WTC11 (cell line): ENCODE measurements at regions not wholly inside any gene's neighbourhood (a gene's known extent, or its start where the extent isn't known, plus 50 kb on each side); places are given as distances from the start of the nearest gene placed in this dataset.

ENCODE experiments used
- ATAC-seq: fragments of 200-7000 bp; cut with Tn5 transposase; 2 replicates; pipeline ENCODE4 v1.10.0; 2021; ENCODE audit warnings: mild to moderate bottlenecking, moderate library complexity
- CTCF ChIA-PET: fragments of 300-600 bp; sonication (Branson Sonifier 250); formaldehyde crosslinking; loops from one replicate; lab custom pipeline; 2021; ENCODE audit warnings: antibody characterized with exemption; lab: Charles Lee
- POLR2A ChIA-PET: fragments of 350-600 bp; sonication (Branson Sonifier 250); formaldehyde crosslinking; loops from one replicate; lab custom pipeline; 2021; ENCODE audit warnings: antibody characterized with exemption; lab: Charles Lee
- DNase-seq: peaks from one replicate; pipeline ENCODE4 v3.0.0; 2021; ENCODE audit warnings: low spot score
- H3K27ac Mint-ChIP-seq: 2 replicates; pipeline ENCODE4 v1.8.0; 2021; ENCODE audit warnings: mixed read lengths
- H3K27me3 Mint-ChIP-seq: 2 replicates; pipeline ENCODE4 v1.8.0; 2021; ENCODE audit warnings: low read depth, mild to moderate bottlenecking, moderate library complexity, mixed read lengths
- H3K36me3 Mint-ChIP-seq: 2 replicates; pipeline ENCODE4 v1.8.0; 2021; ENCODE audit warnings: mixed read lengths
- H3K4me1 Mint-ChIP-seq: 2 replicates; pipeline ENCODE4 v1.8.0; 2022; ENCODE audit warnings: mixed read lengths
- H3K4me3 Mint-ChIP-seq: 2 replicates; pipeline ENCODE4 v1.8.0; 2021; ENCODE audit warnings: mild to moderate bottlenecking, moderate library complexity, mixed read lengths
- H3K9me3 Mint-ChIP-seq: 2 replicates; pipeline ENCODE4 v1.8.0; 2021; ENCODE audit warnings: mixed read lengths
- ELF4 ChIP-seq: sonication (generic); formaldehyde crosslinking; IDR thresholded peaks from 2 replicates; pipeline ENCODE4 v1.8.1; 2022; ENCODE audit warnings: low read depth, mild to moderate bottlenecking, moderate library complexity, missing genetic modification reagents
- FOXP4 ChIP-seq: sonication (generic); formaldehyde crosslinking; IDR thresholded peaks from 2 replicates; pipeline ENCODE4 v1.8.0; 2022; ENCODE audit warnings: mild to moderate bottlenecking, missing genetic modification reagents
- GABPB1 ChIP-seq: sonication (generic); formaldehyde crosslinking; IDR thresholded peaks from 2 replicates; pipeline ENCODE4 v1.8.1; 2023; ENCODE audit warnings: mild to moderate bottlenecking, missing genetic modification reagents
- IRF1 ChIP-seq: sonication (generic); formaldehyde crosslinking; IDR thresholded peaks from 2 replicates; pipeline ENCODE4 v1.8.0; 2023; ENCODE audit warnings: missing genetic modification reagents
- MXD4 ChIP-seq: fragments of 250-450 bp; sonication (Bioruptor Pico); IDR thresholded peaks from 2 replicates; pipeline ENCODE4 v1.8.0; 2021; ENCODE audit warnings: mild to moderate bottlenecking, moderate library complexity, borderline replicate concordance
- NR3C1 ChIP-seq: sonication (generic); formaldehyde crosslinking; conservative IDR thresholded peaks from 2 replicates; pipeline ENCODE4 v1.8.1; 2023; ENCODE audit warnings: low read depth, mild to moderate bottlenecking, missing genetic modification reagents
- RELA ChIP-seq: sonication (generic); formaldehyde crosslinking; IDR thresholded peaks from 2 replicates; pipeline ENCODE4 v1.8.1; 2022; ENCODE audit warnings: missing genetic modification reagents, mild to moderate bottlenecking, borderline replicate concordance
- TP53 ChIP-seq: sonication (generic); formaldehyde crosslinking; IDR thresholded peaks from 2 replicates; pipeline ENCODE4 v1.8.1; 2023; ENCODE audit warnings: mild to moderate bottlenecking, missing genetic modification reagents
- ZNF416 ChIP-seq: fragments of 250-450 bp; sonication (Bioruptor Pico); IDR thresholded peaks from 2 replicates; pipeline ENCODE4 v1.9.0; 2021; ENCODE audit warnings: mild to moderate bottlenecking, inconsistent platforms
- ZNF423 ChIP-seq: fragments of 250-450 bp; sonication (Bioruptor Pico); IDR thresholded peaks from 2 replicates; pipeline ENCODE4 v2.1.2; 2022; ENCODE audit warnings: mild to moderate bottlenecking, moderate library complexity
- TF ChIP-seq, protein P1 (sequence below): sonication (generic); formaldehyde crosslinking; conservative IDR thresholded peaks from 2 replicates; pipeline ENCODE4 v1.8.1; 2022; ENCODE audit warnings: mild to moderate bottlenecking, missing genetic modification reagents
- TF ChIP-seq, protein P2 (sequence below): sonication (generic); formaldehyde crosslinking; IDR thresholded peaks from 2 replicates; pipeline ENCODE4 v1.8.1; 2022; ENCODE audit warnings: missing genetic modification reagents, borderline replicate concordance
- TF ChIP-seq, protein P3 (sequence below): sonication (generic); formaldehyde crosslinking; IDR thresholded peaks from 2 replicates; pipeline ENCODE4 v1.8.0; 2023; ENCODE audit warnings: missing genetic modification reagents, mild to moderate bottlenecking, borderline replicate concordance
- TF ChIP-seq, protein P4 (sequence below): fragments of 250-450 bp; sonication (Bioruptor Pico); IDR thresholded peaks from 2 replicates; pipeline ENCODE4 v1.9.0; 2021; ENCODE audit warnings: mild to moderate bottlenecking, borderline replicate concordance
- TF ChIP-seq, protein P5 (sequence below): sonication (generic); formaldehyde crosslinking; IDR thresholded peaks from 2 replicates; pipeline ENCODE4 v1.8.1; 2022; ENCODE audit warnings: mild to moderate bottlenecking, moderate library complexity, missing genetic modification reagents

GRCh38 chr6:4297348-4297747 lies 162.0 kb upstream of the ECI2 start:
- H3K4me1 Mint-ChIP-seq: peaks cover 4% of the 10 kb centered on the region
- H3K9me3 Mint-ChIP-seq: peaks cover 21% of the 10 kb centered on the region
- peaks cover 16% of the 10 kb centered on the region for H3K36me3 Mint-ChIP-seq
- ChIA-PET POLR2A (no interaction called here), CTCF (no interaction called here)
- H3K27ac Mint-ChIP-seq: no peak overlapping the region
- DNase-seq (no peak), ATAC-seq (no peak)
- H3K4me3 Mint-ChIP-seq: no peak overlapping the region
- TF ChIP-seq, protein P1, sequence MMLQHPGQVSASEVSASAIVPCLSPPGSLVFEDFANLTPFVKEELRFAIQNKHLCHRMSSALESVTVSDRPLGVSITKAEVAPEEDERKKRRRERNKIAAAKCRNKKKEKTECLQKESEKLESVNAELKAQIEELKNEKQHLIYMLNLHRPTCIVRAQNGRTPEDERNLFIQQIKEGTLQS (CRISPR knock-in tag): no peak
- no peak for TF ChIP-seq ZNF416 (CRISPR knock-in tag)
- no peak for TF ChIP-seq GABPB1 (CRISPR knock-in tag)
- TF ChIP-seq, protein P2, sequence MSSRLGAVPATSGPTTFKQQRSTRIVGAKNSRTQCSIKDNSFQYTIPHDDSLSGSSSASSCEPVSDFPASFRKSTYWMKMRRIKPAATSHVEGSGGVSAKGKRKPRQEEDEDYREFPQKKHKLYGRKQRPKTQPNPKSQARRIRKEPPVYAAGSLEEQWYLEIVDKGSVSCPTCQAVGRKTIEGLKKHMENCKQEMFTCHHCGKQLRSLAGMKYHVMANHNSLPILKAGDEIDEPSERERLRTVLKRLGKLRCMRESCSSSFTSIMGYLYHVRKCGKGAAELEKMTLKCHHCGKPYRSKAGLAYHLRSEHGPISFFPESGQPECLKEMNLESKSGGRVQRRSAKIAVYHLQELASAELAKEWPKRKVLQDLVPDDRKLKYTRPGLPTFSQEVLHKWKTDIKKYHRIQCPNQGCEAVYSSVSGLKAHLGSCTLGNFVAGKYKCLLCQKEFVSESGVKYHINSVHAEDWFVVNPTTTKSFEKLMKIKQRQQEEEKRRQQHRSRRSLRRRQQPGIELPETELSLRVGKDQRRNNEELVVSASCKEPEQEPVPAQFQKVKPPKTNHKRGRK (CRISPR knock-in tag): no peak
- peaks cover 5% of the 10 kb centered on the region; the same call in 1 of the 2 replicates for H3K27me3 Mint-ChIP-seq

GRCh38 chr6:4296552-4296951 lies 161.2 kb upstream of the ECI2 start:
- ATAC-seq (no peak), DNase-seq (no peak)
- H3K36me3 Mint-ChIP-seq: peaks cover 16% of the 10 kb centered on the region
- no peak overlapping the region for H3K27ac Mint-ChIP-seq
- H3K27me3 Mint-ChIP-seq: peaks cover 5% of the 10 kb centered on the region; the same call in 1 of the 2 replicates
- peaks cover 21% of the 10 kb centered on the region for H3K9me3 Mint-ChIP-seq
- no peak overlapping the region for H3K4me3 Mint-ChIP-seq
- TF ChIP-seq, protein P3, sequence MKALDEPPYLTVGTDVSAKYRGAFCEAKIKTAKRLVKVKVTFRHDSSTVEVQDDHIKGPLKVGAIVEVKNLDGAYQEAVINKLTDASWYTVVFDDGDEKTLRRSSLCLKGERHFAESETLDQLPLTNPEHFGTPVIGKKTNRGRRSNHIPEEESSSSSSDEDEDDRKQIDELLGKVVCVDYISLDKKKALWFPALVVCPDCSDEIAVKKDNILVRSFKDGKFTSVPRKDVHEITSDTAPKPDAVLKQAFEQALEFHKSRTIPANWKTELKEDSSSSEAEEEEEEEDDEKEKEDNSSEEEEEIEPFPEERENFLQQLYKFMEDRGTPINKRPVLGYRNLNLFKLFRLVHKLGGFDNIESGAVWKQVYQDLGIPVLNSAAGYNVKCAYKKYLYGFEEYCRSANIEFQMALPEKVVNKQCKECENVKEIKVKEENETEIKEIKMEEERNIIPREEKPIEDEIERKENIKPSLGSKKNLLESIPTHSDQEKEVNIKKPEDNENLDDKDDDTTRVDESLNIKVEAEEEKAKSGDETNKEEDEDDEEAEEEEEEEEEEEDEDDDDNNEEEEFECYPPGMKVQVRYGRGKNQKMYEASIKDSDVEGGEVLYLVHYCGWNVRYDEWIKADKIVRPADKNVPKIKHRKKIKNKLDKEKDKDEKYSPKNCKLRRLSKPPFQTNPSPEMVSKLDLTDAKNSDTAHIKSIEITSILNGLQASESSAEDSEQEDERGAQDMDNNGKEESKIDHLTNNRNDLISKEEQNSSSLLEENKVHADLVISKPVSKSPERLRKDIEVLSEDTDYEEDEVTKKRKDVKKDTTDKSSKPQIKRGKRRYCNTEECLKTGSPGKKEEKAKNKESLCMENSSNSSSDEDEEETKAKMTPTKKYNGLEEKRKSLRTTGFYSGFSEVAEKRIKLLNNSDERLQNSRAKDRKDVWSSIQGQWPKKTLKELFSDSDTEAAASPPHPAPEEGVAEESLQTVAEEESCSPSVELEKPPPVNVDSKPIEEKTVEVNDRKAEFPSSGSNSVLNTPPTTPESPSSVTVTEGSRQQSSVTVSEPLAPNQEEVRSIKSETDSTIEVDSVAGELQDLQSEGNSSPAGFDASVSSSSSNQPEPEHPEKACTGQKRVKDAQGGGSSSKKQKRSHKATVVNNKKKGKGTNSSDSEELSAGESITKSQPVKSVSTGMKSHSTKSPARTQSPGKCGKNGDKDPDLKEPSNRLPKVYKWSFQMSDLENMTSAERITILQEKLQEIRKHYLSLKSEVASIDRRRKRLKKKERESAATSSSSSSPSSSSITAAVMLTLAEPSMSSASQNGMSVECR (CRISPR knock-in tag): no peak
- ChIA-PET CTCF (no interaction called here), POLR2A (no interaction called here)
- peaks cover 9% of the 10 kb centered on the region for H3K4me1 Mint-ChIP-seq

GRCh38 chr6:4295783-4296155 lies 160.4 kb upstream of the ECI2 start:
- Mint-ChIP-seq H3K9me3 (peaks cover 21% of the 10 kb centered on the region), H3K36me3 (peaks cover 16% of the 10 kb centered on the region), H3K4me3 (no peak overlapping the region), H3K27me3 (peaks cover 5% of the 10 kb centered on the region; the same call in 1 of the 2 replicates), H3K4me1 (peaks cover 13% of the 10 kb centered on the region), H3K27ac (no peak overlapping the region)
- ChIA-PET POLR2A (no interaction called here), CTCF (no interaction called here)
- DNase-seq: no peak
- ATAC-seq: no peak
- TF ChIP-seq ZNF423 (CRISPR knock-in tag) (no peak), TP53 (CRISPR knock-in tag) (no peak), FOXP4 (CRISPR knock-in tag) (no peak), RELA (CRISPR knock-in tag) (no peak), MXD4 (no peak), NR3C1 (CRISPR knock-in tag) (no peak), IRF1 (CRISPR knock-in tag) (no peak), ELF4 (CRISPR knock-in tag) (no peak)
- TF ChIP-seq, protein P4, sequence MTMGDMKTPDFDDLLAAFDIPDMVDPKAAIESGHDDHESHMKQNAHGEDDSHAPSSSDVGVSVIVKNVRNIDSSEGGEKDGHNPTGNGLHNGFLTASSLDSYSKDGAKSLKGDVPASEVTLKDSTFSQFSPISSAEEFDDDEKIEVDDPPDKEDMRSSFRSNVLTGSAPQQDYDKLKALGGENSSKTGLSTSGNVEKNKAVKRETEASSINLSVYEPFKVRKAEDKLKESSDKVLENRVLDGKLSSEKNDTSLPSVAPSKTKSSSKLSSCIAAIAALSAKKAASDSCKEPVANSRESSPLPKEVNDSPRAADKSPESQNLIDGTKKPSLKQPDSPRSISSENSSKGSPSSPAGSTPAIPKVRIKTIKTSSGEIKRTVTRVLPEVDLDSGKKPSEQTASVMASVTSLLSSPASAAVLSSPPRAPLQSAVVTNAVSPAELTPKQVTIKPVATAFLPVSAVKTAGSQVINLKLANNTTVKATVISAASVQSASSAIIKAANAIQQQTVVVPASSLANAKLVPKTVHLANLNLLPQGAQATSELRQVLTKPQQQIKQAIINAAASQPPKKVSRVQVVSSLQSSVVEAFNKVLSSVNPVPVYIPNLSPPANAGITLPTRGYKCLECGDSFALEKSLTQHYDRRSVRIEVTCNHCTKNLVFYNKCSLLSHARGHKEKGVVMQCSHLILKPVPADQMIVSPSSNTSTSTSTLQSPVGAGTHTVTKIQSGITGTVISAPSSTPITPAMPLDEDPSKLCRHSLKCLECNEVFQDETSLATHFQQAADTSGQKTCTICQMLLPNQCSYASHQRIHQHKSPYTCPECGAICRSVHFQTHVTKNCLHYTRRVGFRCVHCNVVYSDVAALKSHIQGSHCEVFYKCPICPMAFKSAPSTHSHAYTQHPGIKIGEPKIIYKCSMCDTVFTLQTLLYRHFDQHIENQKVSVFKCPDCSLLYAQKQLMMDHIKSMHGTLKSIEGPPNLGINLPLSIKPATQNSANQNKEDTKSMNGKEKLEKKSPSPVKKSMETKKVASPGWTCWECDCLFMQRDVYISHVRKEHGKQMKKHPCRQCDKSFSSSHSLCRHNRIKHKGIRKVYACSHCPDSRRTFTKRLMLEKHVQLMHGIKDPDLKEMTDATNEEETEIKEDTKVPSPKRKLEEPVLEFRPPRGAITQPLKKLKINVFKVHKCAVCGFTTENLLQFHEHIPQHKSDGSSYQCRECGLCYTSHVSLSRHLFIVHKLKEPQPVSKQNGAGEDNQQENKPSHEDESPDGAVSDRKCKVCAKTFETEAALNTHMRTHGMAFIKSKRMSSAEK: no peak
- TF ChIP-seq, protein P5, sequence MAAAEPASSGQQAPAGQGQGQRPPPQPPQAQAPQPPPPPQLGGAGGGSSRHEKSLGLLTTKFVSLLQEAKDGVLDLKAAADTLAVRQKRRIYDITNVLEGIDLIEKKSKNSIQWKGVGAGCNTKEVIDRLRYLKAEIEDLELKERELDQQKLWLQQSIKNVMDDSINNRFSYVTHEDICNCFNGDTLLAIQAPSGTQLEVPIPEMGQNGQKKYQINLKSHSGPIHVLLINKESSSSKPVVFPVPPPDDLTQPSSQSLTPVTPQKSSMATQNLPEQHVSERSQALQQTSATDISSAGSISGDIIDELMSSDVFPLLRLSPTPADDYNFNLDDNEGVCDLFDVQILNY (CRISPR knock-in tag): no peak
- TF ChIP-seq, protein P1 (CRISPR knock-in tag): no peak
